Gastroesophageal sphincter (tissue), 4 donors: ENCODE measurements at regions not wholly inside any gene's neighbourhood (a gene's known extent, or its start where the extent isn't known, plus 50 kb on each side); places are given as distances from the start of the nearest gene placed in this dataset.
"Not testable (repeated sequence)": the region's sequence is repeated elsewhere in the genome, so short reads cannot be mapped to it uniquely, and the experiment has no call there.

Experiments used
- ATAC-seq: fragments of 150-250 bp; one replicate; pipeline ENCODE4 v1.9.1; 2016; ENCODE audit warnings: mild to moderate bottlenecking, moderate library complexity
- H3K27ac ChIP-seq, 4 donors: fragments of 200-600 bp; sonication (generic) in 3 of 4; 1 replicate in 3 of 4; 2 replicates in 1 of 4; pipeline ENCODE4 v1.5.1; 2016 to 2019
- H3K27me3 ChIP-seq: fragments of 200-600 bp; sonication (generic); one replicate; pipeline ENCODE4 v1.5.1; 2019
- H3K36me3 ChIP-seq, 2 donors: fragments of 200-600 bp; sonication (generic); one replicate each; pipeline ENCODE4 v1.5.1; 2019; ENCODE audit warnings: control low read depth in 1 of 2
- H3K4me1 ChIP-seq, 3 donors: fragments of 200-600 bp; sonication (generic); 1 replicate in 2 of 3; 2 replicates in 1 of 3; pipeline ENCODE4 v1.5.1; 2016 to 2019; ENCODE audit warnings: control low read depth in 2 of 3
- H3K4me3 ChIP-seq, 2 donors: fragments of 200-600 bp; sonication (generic); one replicate each; pipeline ENCODE4 v1.5.1; 2019; ENCODE audit warnings: mild to moderate bottlenecking in 1 of 2, moderate library complexity in 1 of 2
- H3K9me3 ChIP-seq, 3 donors: fragments of 200-600 bp; sonication (generic); one replicate each; pipeline ENCODE4 v1.5.1; 2017 to 2019; ENCODE audit warnings: control low read depth in 2 of 3
- CTCF ChIP-seq, 4 experiments: fragments of 200-600 bp in 2 of 4; fragments of 450-650 bp in 2 of 4; sonication (generic) in 1 of 4; IDR thresholded peaks; one replicate each; pipeline ENCODE4 v1.5.1; 2017 to 2019; ENCODE audit warnings: antibody characterized with exemption in 4 of 4, mild to moderate bottlenecking in 2 of 4, moderate library complexity in 2 of 4
- EP300 ChIP-seq: sonication (generic); formaldehyde crosslinking; IDR thresholded peaks from one replicate; pipeline ENCODE4 v1.6.1; 2017; ENCODE audit warnings: antibody characterized with exemption, mild to moderate bottlenecking
- POLR2A ChIP-seq, 2 donors: fragments of 450-650 bp; IDR thresholded peaks; one replicate each; pipeline ENCODE4 v1.6.1; 2017; ENCODE audit warnings: antibody characterized with exemption in 2 of 2, mild to moderate bottlenecking in 2 of 2, moderate library complexity in 1 of 2
- POLR2AphosphoS5 ChIP-seq: sonication (generic); formaldehyde crosslinking; IDR thresholded peaks from one replicate; pipeline ENCODE4 v1.6.1; 2017; ENCODE audit warnings: antibody characterized with exemption
- WGBS, 2 donors: methylation state at CpG; one replicate each; pipeline ENCODE4 v1.1.5; 2018; ENCODE audit warnings: low coverage in 1 of 2; 5-methylcytosine and 5-hydroxymethylcytosine counted together

- H3K27me3 ChIP-seq: no peaks in the 10 kb centered on the region
- no peak for ATAC-seq
- 53 to 56% methylated on average over 8 of the region's 8 CpGs for WGBS, 2 donors
- H3K36me3 ChIP-seq: no peaks in the 10 kb centered on the region
- no peak for TF ChIP-seq CTCF (IDR thresholded peaks at IDR 0.05)
- no peak for TF ChIP-seq POLR2AphosphoS5
- no peak for TF ChIP-seq POLR2A (IDR thresholded peaks at IDR 0.05)
- no peak for TF ChIP-seq EP300
- no peak overlapping the region for H3K27ac ChIP-seq
- H3K4me3 ChIP-seq: no peak overlapping the region
- H3K9me3 ChIP-seq: peaks cover 0 to 14% (median 0%) of the 10 kb centered on the region in 3 donors
- no peaks in the 10 kb centered on the region for H3K4me1 ChIP-seq
Measured at GRCh38 chr19:57033576-57033975, 86.2 kb upstream of the USP29 start.

GRCh38 chr19:57034544-57034943 is 85.2 kb upstream of the USP29 start:
- ATAC-seq: no peak
- Histone ChIP-seq H3K27me3 (no peaks in the 10 kb centered on the region), H3K27ac (no peak overlapping the region), H3K36me3 (no peaks in the 10 kb centered on the region), H3K4me1 (no peaks in the 10 kb centered on the region), H3K9me3 (peaks cover 0 to 12% (median 0%) of the 10 kb centered on the region in 3 donors), H3K4me3 (no peak overlapping the region)
- 66 to 71% methylated on average over 6 to 7 of the region's 11 CpGs for WGBS, 2 donors
- TF ChIP-seq EP300: no peak
- no peak for TF ChIP-seq POLR2A (IDR thresholded peaks at IDR 0.05)
- TF ChIP-seq POLR2AphosphoS5: no peak
- TF ChIP-seq CTCF (IDR thresholded peaks at IDR 0.05): no peak

- not testable (repeated sequence) for ATAC-seq, H3K4me1 ChIP-seq, H3K4me3 ChIP-seq, H3K27ac ChIP-seq, H3K9me3 ChIP-seq, H3K27me3 ChIP-seq, H3K36me3 ChIP-seq
- 91 to 100% methylated on average over 1 to 3 of the region's 4 CpGs for WGBS, 2 donors
Measured at GRCh38 chr19:57035740-57036139, 84.0 kb upstream of the USP29 start.

GRCh38 chr19:57037556-57037955 is 82.2 kb upstream of the USP29 start:
- Histone ChIP-seq H3K4me3 (no peak overlapping the region), H3K27ac (no peak overlapping the region), H3K4me1 (no peaks in the 10 kb centered on the region), H3K9me3 (peaks cover 0 to 8% (median 0%) of the 10 kb centered on the region in 3 donors), H3K27me3 (peaks cover 4% of the 10 kb centered on the region), H3K36me3 (no peaks in the 10 kb centered on the region)
- no peak for ATAC-seq
- 36 to 44% methylated on average over 3 to 4 of the region's 4 CpGs for WGBS, 2 donors
- no peak for TF ChIP-seq POLR2AphosphoS5
- no peak for TF ChIP-seq POLR2A (IDR thresholded peaks at IDR 0.05)
- no peak for TF ChIP-seq EP300
- TF ChIP-seq CTCF (IDR thresholded peaks at IDR 0.05): no peak

GRCh38 chr19:57047743-57048142 is 72.0 kb upstream of the USP29 start:
- ATAC-seq: no peak
- 57 to 60% methylated on average over 1 to 3 of the region's 3 CpGs for WGBS, 2 donors

More at GRCh38 chr19:57047743-57048142, 72.0 kb upstream of the USP29 start:
- H3K4me1 ChIP-seq: no peaks in the 10 kb centered on the region
- TF ChIP-seq POLR2A (IDR thresholded peaks at IDR 0.05): no peak
- no peak for TF ChIP-seq EP300
- no peak for TF ChIP-seq POLR2AphosphoS5
- TF ChIP-seq CTCF (IDR thresholded peaks at IDR 0.05): no peak
- H3K27ac ChIP-seq: no peak overlapping the region
- peaks cover 18% of the 10 kb centered on the region for H3K27me3 ChIP-seq
- no peaks in the 10 kb centered on the region for H3K36me3 ChIP-seq
- peaks cover 0 to 17% (median 0%) of the 10 kb centered on the region in 3 donors for H3K9me3 ChIP-seq
- H3K4me3 ChIP-seq: no peak overlapping the region
